CD4-positive, alpha-beta T cell (primary cell): ENCODE measurements at regions not wholly inside any gene's neighbourhood (a gene's known extent, or its start where the extent isn't known, plus 50 kb on each side); places are given as distances from the start of the nearest gene placed in this dataset.

Experiments used
- ATAC-seq: fragments of 200-7000 bp; cut with Tn5 transposase; one replicate; pipeline ENCODE4 v1.10.0; 2022; ENCODE audit warnings: mild to moderate bottlenecking; ENCODE audit not compliant: poor library complexity
- CTCF ChIA-PET: fragments of 350-600 bp; sonication (Branson Sonifier 250); formaldehyde crosslinking; loops from one replicate; lab custom pipeline; 2021; ENCODE audit warnings: antibody characterized with exemption, inconsistent platforms; lab: Charles Lee
- POLR2A ChIA-PET: fragments of 350-600 bp; sonication (Branson Sonifier 250); formaldehyde crosslinking; loops from one replicate; lab custom pipeline; 2021; ENCODE audit warnings: antibody characterized with exemption, inconsistent platforms; lab: Charles Lee
- DNase-seq, 14 experiments: peaks; one replicate each; pipeline ENCODE4 v3.0.0-alpha.2; 2013 to 2020; ENCODE audit warnings: mixed read lengths in 2 of 14
- H3K27ac ChIP-seq, 2 donors: one replicate each; pipeline versions ENCODE4 v1.5.1 to v1.7.0; 2013; ENCODE audit warnings: low read length in 2 of 2, low read depth in 1 of 2, mild to moderate bottlenecking in 1 of 2
- H3K27me3 ChIP-seq, 2 experiments: 1 replicate in 1 of 2; 2 replicates in 1 of 2; pipeline versions ENCODE4 v1.6.1 to v1.7.0; 2013; ENCODE audit warnings: low read length in 2 of 2, control low read depth in 1 of 2, mild to moderate bottlenecking in 1 of 2, moderate library complexity in 1 of 2; ENCODE audit not compliant: insufficient read depth in 2 of 2, control insufficient read depth in 1 of 2
- H3K36me3 ChIP-seq: one replicate; pipeline ENCODE4 v1.6.1; 2013; ENCODE audit warnings: low read length, control low read depth; ENCODE audit not compliant: insufficient read depth
- H3K4me1 ChIP-seq: one replicate; pipeline ENCODE4 v1.6.1; 2013; ENCODE audit warnings: low read length, control low read depth; ENCODE audit not compliant: insufficient read depth
- H3K4me3 ChIP-seq: one replicate; pipeline ENCODE4 v1.5.1; 2013; ENCODE audit warnings: mild to moderate bottlenecking, low read length, moderate library complexity
- H3K9me3 ChIP-seq, 2 experiments: 1 replicate in 1 of 2; 2 replicates in 1 of 2; pipeline versions ENCODE4 v1.6.1 to v1.7.0; 2013; ENCODE audit warnings: low read length in 2 of 2, mild to moderate bottlenecking in 2 of 2, control low read depth in 1 of 2, moderate library complexity in 1 of 2; ENCODE audit not compliant: control insufficient read depth in 1 of 2, insufficient read depth in 1 of 2
- H3K27ac Mint-ChIP-seq: one replicate; pipeline ENCODE4 v1.8.0; 2020; ENCODE audit warnings: mixed read lengths
- H3K27me3 Mint-ChIP-seq: one replicate; pipeline ENCODE4 v1.8.0; 2021; ENCODE audit warnings: mixed read lengths
- H3K36me3 Mint-ChIP-seq: one replicate; pipeline ENCODE4 v1.8.0; 2021; ENCODE audit warnings: low read depth, mixed read lengths
- H3K4me1 Mint-ChIP-seq: one replicate; pipeline ENCODE4 v1.8.0; 2021; ENCODE audit warnings: low read depth, mixed read lengths
- H3K4me3 Mint-ChIP-seq: one replicate; pipeline ENCODE4 v1.8.0; 2020; ENCODE audit warnings: mild to moderate bottlenecking, mixed read lengths
- H3K9me3 Mint-ChIP-seq: one replicate; pipeline ENCODE4 v1.8.0; 2020; ENCODE audit warnings: mixed read lengths
- CTCF ChIP-seq: fragments of 200-600 bp; IDR thresholded peaks from one replicate; pipeline ENCODE4 v1.8.0; 2022; ENCODE audit warnings: antibody characterized with exemption, mild to moderate bottlenecking
- intact Hi-C, 2 experiments: fragments of 100-400 bp; cut with DNase I in 1 of 2; cut with micrococcal nuclease in 1 of 2; formaldehyde crosslinking; loops; one replicate each; pipeline versions ENCODE4 v1.15.1 to v1.9.0; 2023 to 2025; cut with DNase I, micrococcal nuclease

DNA sequence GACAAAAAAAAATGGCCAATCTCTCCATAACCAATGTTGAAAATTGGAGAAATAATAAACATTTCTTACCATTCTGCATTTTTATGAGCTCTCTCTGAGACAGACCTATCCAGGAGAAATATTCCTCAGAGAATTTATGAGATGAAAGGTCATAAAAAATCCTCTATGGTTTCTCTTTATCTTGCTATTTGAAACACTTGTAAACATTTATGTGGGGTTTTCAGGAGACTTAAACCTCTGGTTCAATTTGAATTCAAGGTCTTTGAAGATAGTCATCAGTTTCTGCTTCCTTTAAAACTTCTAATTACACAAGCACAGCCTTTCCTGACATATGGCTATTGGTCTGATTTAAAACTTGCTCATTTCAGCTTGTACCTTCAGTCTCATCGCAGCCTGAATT lies 78.5 kb upstream of the APBB1IP start:
- CTCF ChIA-PET: interaction anchor here (1.4 kb wide), 1 partner anchor 119 kb away, joined by 3 read pairs; no protein-coding TSS in a partner anchor

GRCh38 chr10:26361351-26361750 lies 76.8 kb upstream of the APBB1IP start:
- CTCF ChIA-PET: no interaction called here
- Histone ChIP-seq H3K27ac (no peak overlapping the region), H3K4me3 (no peak overlapping the region), H3K36me3 (no peaks in the 10 kb centered on the region), H3K9me3 (no peaks in the 10 kb centered on the region), H3K4me1 (no peaks in the 10 kb centered on the region), H3K27me3 (no peaks in the 10 kb centered on the region)
- ATAC-seq (no peak), DNase-seq (no peak)
- no peak for TF ChIP-seq CTCF
- H3K9me3 Mint-ChIP-seq: no peaks in the 10 kb centered on the region
- no peak overlapping the region for H3K4me3 Mint-ChIP-seq
- intact Hi-C loops: loop anchor here in 1 of 2 experiments (10.0 kb wide), 1 partner anchor 73 kb away; the partner anchor contains the start of gene APBB1IP
- POLR2A ChIA-PET: no interaction called here
- H3K36me3 Mint-ChIP-seq: no peaks in the 10 kb centered on the region
- H3K27ac Mint-ChIP-seq: no peak overlapping the region
- H3K27me3 Mint-ChIP-seq: no peaks in the 10 kb centered on the region
- H3K4me1 Mint-ChIP-seq: no peaks in the 10 kb centered on the region

More for the DNA sequence above, 78.5 kb upstream of the APBB1IP start:
- Mint-ChIP-seq H3K4me3 (no peak overlapping the region), H3K36me3 (no peaks in the 10 kb centered on the region), H3K4me1 (no peaks in the 10 kb centered on the region), H3K27me3 (no peaks in the 10 kb centered on the region), H3K27ac (no peak overlapping the region), H3K9me3 (no peaks in the 10 kb centered on the region)
- DNase-seq: no peak
- H3K27ac ChIP-seq: no peak overlapping the region
- H3K4me1 ChIP-seq: no peaks in the 10 kb centered on the region
- TF ChIP-seq CTCF: no peak
- no peaks in the 10 kb centered on the region for H3K27me3 ChIP-seq
- no peak overlapping the region for H3K4me3 ChIP-seq
- no peaks in the 10 kb centered on the region for H3K9me3 ChIP-seq
- H3K36me3 ChIP-seq: no peaks in the 10 kb centered on the region
- POLR2A ChIA-PET: no interaction called here
- intact Hi-C loops: loop anchor here in 1 of 2 experiments (10.0 kb wide), 1 partner anchor 75 kb away; the partner anchor contains the start of gene APBB1IP
- ATAC-seq: no peak

DNA sequence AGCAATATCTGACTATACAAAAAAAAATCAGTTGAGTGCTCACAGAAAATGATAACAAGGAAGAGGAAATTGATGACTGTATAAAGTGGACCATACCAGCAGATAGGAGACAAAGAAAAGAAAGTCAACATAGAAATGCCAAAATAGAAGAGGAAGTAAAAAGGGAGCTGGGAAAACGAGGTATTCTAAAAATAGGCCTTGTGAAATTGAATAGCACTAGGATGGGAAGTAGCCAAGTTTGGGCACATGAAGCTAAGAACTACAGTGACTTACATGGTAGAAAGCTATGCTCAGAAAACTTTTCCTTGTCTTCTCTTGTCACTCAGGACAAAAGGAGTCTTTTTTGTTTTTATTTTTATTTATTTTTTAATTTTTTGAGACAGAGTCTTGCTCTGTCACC lies 76.2 kb upstream of the APBB1IP start:
- no peak overlapping the region for H3K27ac ChIP-seq
- Mint-ChIP-seq H3K27me3 (no peaks in the 10 kb centered on the region), H3K4me3 (no peak overlapping the region), H3K4me1 (no peaks in the 10 kb centered on the region), H3K27ac (no peak overlapping the region), H3K36me3 (no peaks in the 10 kb centered on the region), H3K9me3 (no peaks in the 10 kb centered on the region)
- no peak for ATAC-seq
- TF ChIP-seq CTCF: no peak
- no peak overlapping the region for H3K4me3 ChIP-seq
- CTCF ChIA-PET: no interaction called here
- intact Hi-C loops: loop anchor here in 1 of 2 experiments (10.0 kb wide), 1 partner anchor 73 kb away; the partner anchor contains the start of gene APBB1IP
- no peaks in the 10 kb centered on the region for H3K36me3 ChIP-seq
- no peaks in the 10 kb centered on the region for H3K27me3 ChIP-seq
- H3K4me1 ChIP-seq: no peaks in the 10 kb centered on the region
- no peaks in the 10 kb centered on the region for H3K9me3 ChIP-seq
- no peak for DNase-seq
- POLR2A ChIA-PET: no interaction called here
